ENCODE measurements at regions not wholly inside any gene's neighbourhood (a gene's known extent, or its start where the extent isn't known, plus 50 kb on each side); places are given as distances from the start of the nearest gene placed in this dataset.

- TF ChIP-seq POLR2A (IDR thresholded peaks at IDR 0.05; ENCODE audit: low read depth, low read length) (no peak), POLR2AphosphoS5 (IDR thresholded peaks at IDR 0.05; ENCODE audit: low read depth, low read length) (no peak), SPI1 (IDR thresholded peaks at IDR 0.05; ENCODE audit: low read depth, low read length) (no peak), TAF1 (IDR thresholded peaks at IDR 0.05; ENCODE audit: low read depth, low read length) (no peak), PAX5 (IDR thresholded peaks at IDR 0.05; ENCODE audit: insufficient read depth, low read length, severe bottlenecking) (no peak), POU2F2 (IDR thresholded peaks at IDR 0.05; ENCODE audit: low read depth, low read length) (no peak)
Observed at GRCh38 chr12:25352083-25352918, 101.6 kb upstream of the KRAS start.

Measured in GM12891 (cell line).